Loucy (cell line): ENCODE measurements at regions not wholly inside any gene's neighbourhood (a gene's known extent, or its start where the extent isn't known, plus 50 kb on each side); places are given as distances from the start of the nearest gene placed in this dataset.

Source experiments
- H2AFZ ChIP-seq: fragments of 200-600 bp; sonication (generic); 2 replicates; pipeline ENCODE4 v1.6.0; 2016; ENCODE audit warnings: antibody characterized with exemption, mild to moderate bottlenecking, low read length, moderate library complexity
- H3F3A ChIP-seq: fragments of 200-600 bp; 2 replicates; pipeline ENCODE4 v1.6.0; 2016; ENCODE audit warnings: antibody characterized with exemption, low read depth, mild to moderate bottlenecking
- H3K27me3 ChIP-seq: fragments of 200-600 bp; sonication (generic); 2 replicates; pipeline ENCODE4 v1.6.1; 2014; ENCODE audit warnings: low read length, mild to moderate bottlenecking; ENCODE audit not compliant: insufficient read depth, poor library complexity, severe bottlenecking
- H3K36me3 ChIP-seq: fragments of 200-600 bp; sonication (generic); 2 replicates; pipeline ENCODE4 v1.6.1; 2016; ENCODE audit warnings: low read length; ENCODE audit not compliant: insufficient read depth
- H3K4me1 ChIP-seq: fragments of 200-600 bp; sonication (generic); 2 replicates; pipeline ENCODE4 v1.5.1; 2014; ENCODE audit warnings: low read length, mild to moderate bottlenecking; ENCODE audit not compliant: insufficient read depth, poor library complexity, severe bottlenecking
- H3K4me2 ChIP-seq: fragments of 200-600 bp; sonication (generic); 2 replicates; pipeline ENCODE4 v1.6.0; 2014; ENCODE audit warnings: antibody characterized with exemption, low read length, low read depth, mild to moderate bottlenecking; ENCODE audit not compliant: poor library complexity, severe bottlenecking
- H3K4me3 ChIP-seq: fragments of 200-600 bp; sonication (generic); 2 replicates; pipeline ENCODE4 v1.5.1; 2014; ENCODE audit warnings: low read length, mild to moderate bottlenecking, mixed read lengths; ENCODE audit not compliant: poor library complexity, severe bottlenecking
- H3K79me2 ChIP-seq: fragments of 200-600 bp; sonication (generic); 2 replicates; pipeline ENCODE4 v1.6.1; 2014; ENCODE audit warnings: low read length; ENCODE audit not compliant: insufficient read depth
- H3K9ac ChIP-seq: fragments of 200-600 bp; sonication (generic); 2 replicates; pipeline ENCODE4 v1.6.0; 2014; ENCODE audit warnings: mild to moderate bottlenecking, low read depth, low read length, moderate library complexity; ENCODE audit not compliant: poor library complexity, severe bottlenecking
- H3K9me2 ChIP-seq: fragments of 200-600 bp; sonication (generic); replicated peaks from 2 replicates; pipeline ENCODE4 v1.6.1; 2016; ENCODE audit warnings: low read depth, low read length, mixed read lengths
- H3K9me3 ChIP-seq: fragments of 200-600 bp; sonication (generic); 2 replicates; pipeline ENCODE4 v1.6.1; 2014; ENCODE audit warnings: mild to moderate bottlenecking, antibody characterized with exemption, low read length, low read depth; ENCODE audit not compliant: insufficient read depth
- H4K20me1 ChIP-seq: fragments of 200-600 bp; sonication (generic); 2 replicates; pipeline ENCODE4 v1.6.0; 2014; ENCODE audit warnings: antibody characterized with exemption, low read length, mild to moderate bottlenecking; ENCODE audit not compliant: insufficient read depth, poor library complexity, severe bottlenecking
- EZH2phosphoT487 ChIP-seq: fragments of 200-600 bp; IDR thresholded peaks from 2 replicates; pipeline ENCODE4 v1.6.1; 2018; ENCODE audit warnings: antibody characterized with exemption, mild to moderate bottlenecking, moderate library complexity, borderline replicate concordance
- TF ChIP-seq, protein P1 (sequence below): fragments of 200-600 bp; sonication (generic); conservative IDR thresholded peaks from 2 replicates; pipeline ENCODE4 v1.5.1; 2014; ENCODE audit warnings: mild to moderate bottlenecking, antibody characterized with exemption, low read length

DNA sequence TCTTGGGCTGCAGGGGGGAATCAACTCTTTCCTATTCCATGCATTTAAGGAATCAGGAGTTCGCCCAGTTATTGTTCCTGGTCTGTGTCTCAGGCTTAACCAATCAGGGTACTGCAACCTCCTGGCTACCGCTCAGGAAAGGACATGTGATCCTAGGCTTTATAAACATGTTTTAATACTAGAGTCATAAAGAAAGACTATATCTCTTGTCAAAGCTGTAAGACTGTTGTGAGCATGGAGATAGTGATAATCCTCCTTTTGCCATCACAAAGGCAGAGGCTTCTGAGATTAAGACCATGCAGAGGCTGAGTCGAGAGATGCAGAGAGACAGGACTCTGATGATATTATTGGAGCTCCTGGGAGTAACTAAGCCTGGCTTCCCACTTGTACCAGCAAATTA is 137.0 kb downstream of the YIPF5 start:
- Histone ChIP-seq H3K9me3 (no peaks in the 10 kb centered on the region), H3K9ac (no peak overlapping the region), H3K4me3 (no peak overlapping the region), H3K4me2 (no peak overlapping the region), H3K79me2 (no peaks in the 10 kb centered on the region), H2AFZ (no peak overlapping the region), H3K27me3 (no peaks in the 10 kb centered on the region), H3F3A (no peaks in the 10 kb centered on the region), H3K9me2 (no peaks in the 10 kb centered on the region), H3K4me1 (no peaks in the 10 kb centered on the region), H3K36me3 (no peaks in the 10 kb centered on the region), H4K20me1 (no peaks in the 10 kb centered on the region)
- no peak for TF ChIP-seq EZH2phosphoT487
- TF ChIP-seq, protein P1, sequence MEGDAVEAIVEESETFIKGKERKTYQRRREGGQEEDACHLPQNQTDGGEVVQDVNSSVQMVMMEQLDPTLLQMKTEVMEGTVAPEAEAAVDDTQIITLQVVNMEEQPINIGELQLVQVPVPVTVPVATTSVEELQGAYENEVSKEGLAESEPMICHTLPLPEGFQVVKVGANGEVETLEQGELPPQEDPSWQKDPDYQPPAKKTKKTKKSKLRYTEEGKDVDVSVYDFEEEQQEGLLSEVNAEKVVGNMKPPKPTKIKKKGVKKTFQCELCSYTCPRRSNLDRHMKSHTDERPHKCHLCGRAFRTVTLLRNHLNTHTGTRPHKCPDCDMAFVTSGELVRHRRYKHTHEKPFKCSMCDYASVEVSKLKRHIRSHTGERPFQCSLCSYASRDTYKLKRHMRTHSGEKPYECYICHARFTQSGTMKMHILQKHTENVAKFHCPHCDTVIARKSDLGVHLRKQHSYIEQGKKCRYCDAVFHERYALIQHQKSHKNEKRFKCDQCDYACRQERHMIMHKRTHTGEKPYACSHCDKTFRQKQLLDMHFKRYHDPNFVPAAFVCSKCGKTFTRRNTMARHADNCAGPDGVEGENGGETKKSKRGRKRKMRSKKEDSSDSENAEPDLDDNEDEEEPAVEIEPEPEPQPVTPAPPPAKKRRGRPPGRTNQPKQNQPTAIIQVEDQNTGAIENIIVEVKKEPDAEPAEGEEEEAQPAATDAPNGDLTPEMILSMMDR = no peak

DNA sequence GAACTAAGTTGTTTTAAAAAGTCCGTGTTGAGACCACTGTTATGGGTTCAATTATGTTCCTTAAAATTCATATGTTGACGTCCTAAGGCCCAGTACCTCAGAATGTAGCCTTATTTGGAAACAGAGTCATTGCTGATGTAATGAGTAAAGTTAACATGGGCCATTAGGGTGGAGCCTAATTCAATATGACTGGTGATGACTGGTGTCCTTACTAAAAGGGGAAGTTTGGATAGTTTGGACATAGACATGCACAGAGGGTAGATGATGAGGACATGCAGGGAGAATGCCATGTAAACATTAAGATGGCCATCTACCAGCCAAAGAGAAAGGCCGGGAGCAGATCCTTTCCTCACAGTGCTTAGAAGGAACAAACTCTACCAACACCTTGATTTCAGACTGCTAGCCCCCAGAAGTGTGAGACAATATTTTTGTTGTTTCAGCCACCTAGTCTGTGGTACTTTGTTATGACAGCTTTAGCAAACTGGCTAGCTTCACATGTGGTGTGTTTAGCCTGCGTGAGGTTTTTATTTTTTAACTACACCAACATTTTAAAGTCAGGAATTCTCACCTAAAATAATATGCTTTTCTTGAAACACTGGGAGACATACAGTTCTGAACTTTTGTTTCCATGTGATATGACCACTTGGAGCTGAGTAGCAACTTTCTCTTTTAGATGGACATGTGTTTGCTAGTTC is 135.3 kb downstream of the YIPF5 start:
- no peak overlapping the region for H3K4me3 ChIP-seq
- no peak overlapping the region for H3K4me2 ChIP-seq
- no peaks in the 10 kb centered on the region for H3K4me1 ChIP-seq
- no peaks in the 10 kb centered on the region for H4K20me1 ChIP-seq
- TF ChIP-seq, protein P1 = no peak
- no peak for TF ChIP-seq EZH2phosphoT487
- no peaks in the 10 kb centered on the region for H3K9me3 ChIP-seq
- no peaks in the 10 kb centered on the region for H3K9me2 ChIP-seq
- H3K9ac ChIP-seq = no peak overlapping the region
- no peaks in the 10 kb centered on the region for H3K36me3 ChIP-seq
- no peak overlapping the region for H2AFZ ChIP-seq
- no peaks in the 10 kb centered on the region for H3K27me3 ChIP-seq
- no peaks in the 10 kb centered on the region for H3K79me2 ChIP-seq
- H3F3A ChIP-seq = no peaks in the 10 kb centered on the region

DNA sequence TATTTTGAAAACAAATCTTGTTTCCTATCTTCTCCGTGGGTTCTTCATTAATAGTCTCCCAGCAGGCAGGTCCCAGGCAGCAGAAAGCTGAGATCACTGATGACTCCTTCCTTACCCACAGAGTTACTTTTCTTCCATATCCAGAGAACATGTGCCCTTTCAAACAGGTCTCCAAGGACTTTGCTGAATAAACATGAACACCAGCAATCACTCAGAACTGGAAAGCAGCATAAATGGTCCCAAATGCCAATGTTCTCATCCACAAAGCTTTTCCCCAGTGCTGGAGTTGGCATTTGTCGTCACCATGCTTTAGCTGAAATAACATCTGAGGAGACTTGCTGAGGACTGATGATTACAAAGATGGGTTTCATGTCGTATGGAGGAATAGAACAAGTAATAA is 134.0 kb downstream of the YIPF5 start:
- Histone ChIP-seq H4K20me1 (no peaks in the 10 kb centered on the region), H3K9me3 (no peaks in the 10 kb centered on the region), H3F3A (no peaks in the 10 kb centered on the region), H2AFZ (no peak overlapping the region), H3K9me2 (no peaks in the 10 kb centered on the region), H3K79me2 (no peaks in the 10 kb centered on the region), H3K4me1 (no peaks in the 10 kb centered on the region), H3K4me3 (no peak overlapping the region), H3K9ac (no peak overlapping the region), H3K36me3 (no peaks in the 10 kb centered on the region), H3K27me3 (no peaks in the 10 kb centered on the region), H3K4me2 (no peak overlapping the region)
- TF ChIP-seq, protein P1 = no peak
- no peak for TF ChIP-seq EZH2phosphoT487
